Bronchial epithelial cell (primary cell): ENCODE measurements at regions not wholly inside any gene's neighbourhood (a gene's known extent, or its start where the extent isn't known, plus 50 kb on each side); places are given as distances from the start of the nearest gene placed in this dataset.

Experiments
- DNase-seq: peaks from one replicate; pipeline ENCODE4 v3.0.0-alpha.2; 2010; ENCODE audit warnings: low read depth
- FAIRE-seq: peaks from 2 replicates; lab custom pipeline; 2011; peaks lifted over from hg19 to GRCh38; lab: Jason Lieb, UNC
- H3K27me3 ChIP-seq: 2 replicates; pipeline ENCODE4 v1.5.1; 2011; ENCODE audit warnings: low read length; ENCODE audit not compliant: control insufficient read depth, insufficient read depth
- H3K36me3 ChIP-seq: 2 replicates; pipeline ENCODE4 v1.5.1; 2011; ENCODE audit warnings: low read length; ENCODE audit not compliant: control insufficient read depth, insufficient read depth
- H3K4me3 ChIP-seq: 2 replicates; pipeline ENCODE4 v1.5.1; 2011; ENCODE audit warnings: mild to moderate bottlenecking, low read depth, low read length, control low read depth
- TF ChIP-seq, protein P1 (sequence below): IDR thresholded peaks from 2 replicates; pipeline ENCODE4 v1.5.1; 2011; ENCODE audit warnings: mild to moderate bottlenecking, moderate library complexity, low read length, control low read depth, inconsistent platforms; ENCODE audit not compliant: insufficient read depth, severe bottlenecking

DNA sequence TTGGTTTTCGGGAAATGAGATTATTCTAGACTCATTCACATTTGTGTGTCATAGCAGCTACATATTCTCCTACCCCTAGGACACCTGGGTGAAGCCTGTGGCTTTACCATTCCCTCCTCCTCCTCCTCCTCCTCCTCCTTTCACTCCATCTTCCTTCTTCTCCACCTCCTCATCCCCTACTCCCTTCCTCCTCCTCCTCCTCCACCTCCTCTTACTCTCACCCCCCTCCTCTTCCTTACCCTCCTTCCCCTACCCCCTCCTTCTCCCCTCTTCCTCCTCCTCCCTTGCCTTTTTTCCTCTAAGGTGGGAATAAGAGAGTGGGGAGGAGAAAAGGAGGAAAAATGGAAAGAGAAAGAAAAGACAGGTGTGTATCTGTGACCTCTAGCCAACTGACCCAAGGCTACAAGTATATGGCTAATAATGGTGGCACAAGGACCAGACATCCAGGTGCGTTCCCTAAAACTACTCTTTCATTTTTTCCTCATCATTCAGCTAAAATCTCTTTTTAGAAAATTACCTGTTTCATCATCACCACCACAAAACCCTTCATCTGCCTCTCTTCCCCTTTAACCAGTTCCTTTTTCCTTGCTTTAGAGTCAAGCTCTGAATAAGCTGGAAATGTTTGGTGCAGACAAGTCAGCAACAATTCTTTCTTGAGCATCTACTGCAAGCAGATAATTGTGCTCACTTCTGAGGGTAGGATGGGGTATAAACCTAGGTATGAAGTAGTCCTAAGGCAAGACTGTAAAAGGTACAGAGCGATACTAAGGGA, 149.8 kb upstream of the FOXN3 start:
- Histone ChIP-seq H3K27me3 (no peaks in the 10 kb centered on the region), H3K4me3 (no peak overlapping the region), H3K36me3 (no peaks in the 10 kb centered on the region)
- TF ChIP-seq, protein P1, sequence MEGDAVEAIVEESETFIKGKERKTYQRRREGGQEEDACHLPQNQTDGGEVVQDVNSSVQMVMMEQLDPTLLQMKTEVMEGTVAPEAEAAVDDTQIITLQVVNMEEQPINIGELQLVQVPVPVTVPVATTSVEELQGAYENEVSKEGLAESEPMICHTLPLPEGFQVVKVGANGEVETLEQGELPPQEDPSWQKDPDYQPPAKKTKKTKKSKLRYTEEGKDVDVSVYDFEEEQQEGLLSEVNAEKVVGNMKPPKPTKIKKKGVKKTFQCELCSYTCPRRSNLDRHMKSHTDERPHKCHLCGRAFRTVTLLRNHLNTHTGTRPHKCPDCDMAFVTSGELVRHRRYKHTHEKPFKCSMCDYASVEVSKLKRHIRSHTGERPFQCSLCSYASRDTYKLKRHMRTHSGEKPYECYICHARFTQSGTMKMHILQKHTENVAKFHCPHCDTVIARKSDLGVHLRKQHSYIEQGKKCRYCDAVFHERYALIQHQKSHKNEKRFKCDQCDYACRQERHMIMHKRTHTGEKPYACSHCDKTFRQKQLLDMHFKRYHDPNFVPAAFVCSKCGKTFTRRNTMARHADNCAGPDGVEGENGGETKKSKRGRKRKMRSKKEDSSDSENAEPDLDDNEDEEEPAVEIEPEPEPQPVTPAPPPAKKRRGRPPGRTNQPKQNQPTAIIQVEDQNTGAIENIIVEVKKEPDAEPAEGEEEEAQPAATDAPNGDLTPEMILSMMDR = no peak
- FAIRE-seq (no peak), DNase-seq (no peak)

DNA sequence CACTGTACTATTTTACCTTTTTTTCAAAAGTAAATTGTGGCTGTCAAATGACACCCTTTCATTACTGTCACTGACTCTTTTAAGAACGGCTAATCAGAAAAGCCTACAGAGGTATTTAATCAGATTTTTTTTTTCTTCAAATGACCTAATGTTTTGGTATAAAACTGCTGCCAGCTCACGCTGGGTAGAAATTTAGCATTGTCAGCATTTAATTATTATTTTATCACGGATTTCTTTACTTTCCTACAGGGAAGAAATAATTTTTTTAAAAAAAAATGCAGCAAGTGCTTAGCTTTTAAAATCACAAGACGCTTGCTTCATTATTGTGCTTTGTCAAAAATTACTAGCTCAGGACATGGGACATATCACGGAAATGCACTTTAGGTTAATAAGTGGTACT, 149.1 kb upstream of the FOXN3 start:
- no peak for FAIRE-seq

GRCh38 chr14:89565607-89566006, 148.6 kb upstream of the FOXN3 start:
- Histone ChIP-seq H3K27me3 (no peaks in the 10 kb centered on the region), H3K36me3 (no peaks in the 10 kb centered on the region), H3K4me3 (no peak overlapping the region)
- DNase-seq (no peak), FAIRE-seq (no peak)
- TF ChIP-seq, protein P1 = no peak

More for the DNA sequence above, 149.1 kb upstream of the FOXN3 start:
- TF ChIP-seq, protein P1 = no peak
- no peak for DNase-seq
- Histone ChIP-seq H3K36me3 (no peaks in the 10 kb centered on the region), H3K27me3 (no peaks in the 10 kb centered on the region), H3K4me3 (no peak overlapping the region)

- Histone ChIP-seq H3K4me3 (no peak overlapping the region), H3K27me3 (no peaks in the 10 kb centered on the region), H3K36me3 (no peaks in the 10 kb centered on the region)
- DNase-seq (no peak), FAIRE-seq (no peak)
- TF ChIP-seq, protein P1 = no peak
Observed at GRCh38 chr14:89564989-89565388, 148.0 kb upstream of the FOXN3 start.

DNA sequence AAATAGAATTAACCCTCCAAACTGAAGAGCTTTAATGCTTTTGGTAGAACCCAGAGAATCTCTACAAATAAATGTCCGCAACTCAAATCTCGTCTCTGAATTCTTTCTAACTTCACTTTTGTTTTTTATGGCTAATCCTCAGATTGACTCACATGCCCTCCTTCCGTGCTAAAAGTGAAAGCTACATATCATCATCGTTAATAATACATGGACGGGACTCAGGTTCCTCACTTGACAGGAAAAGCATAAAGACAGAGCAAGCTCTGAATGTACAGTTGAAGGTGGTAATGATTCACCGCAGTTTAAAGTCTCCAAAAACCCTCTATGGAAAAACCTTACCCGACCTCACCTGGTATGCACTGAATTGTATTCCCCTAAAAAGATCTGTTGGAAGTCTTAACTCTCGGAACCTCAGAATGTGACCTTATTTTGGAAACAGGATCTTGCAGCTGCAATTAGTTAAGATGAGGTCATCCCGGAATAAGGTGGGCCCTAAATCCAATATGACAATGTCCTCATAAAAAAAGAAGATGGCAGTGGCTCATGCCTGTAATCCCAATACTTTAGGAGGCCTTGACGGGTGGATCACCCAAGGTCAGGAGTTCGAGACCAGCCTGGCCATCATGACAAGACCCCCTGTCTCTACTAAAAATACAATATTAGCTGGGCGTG, 147.4 kb upstream of the FOXN3 start:
- H3K27me3 ChIP-seq = no peaks in the 10 kb centered on the region

More for the DNA sequence above, 147.4 kb upstream of the FOXN3 start:
- TF ChIP-seq, protein P1 = no peak
- H3K36me3 ChIP-seq = no peaks in the 10 kb centered on the region
- no peak overlapping the region for H3K4me3 ChIP-seq
- FAIRE-seq = no peak
- no peak for DNase-seq
